NOMO-1 (cell line): ENCODE measurements at regions not wholly inside any gene's neighbourhood (a gene's known extent, or its start where the extent isn't known, plus 50 kb on each side); places are given as distances from the start of the nearest gene placed in this dataset.

Experiments used
- DNase-seq, 2 experiments: peaks; one replicate each; lab custom pipeline; 2025; ENCODE audit not compliant: unreplicated experiment in 2 of 2; lab: John Stamatoyannopoulos, UW

DNA sequence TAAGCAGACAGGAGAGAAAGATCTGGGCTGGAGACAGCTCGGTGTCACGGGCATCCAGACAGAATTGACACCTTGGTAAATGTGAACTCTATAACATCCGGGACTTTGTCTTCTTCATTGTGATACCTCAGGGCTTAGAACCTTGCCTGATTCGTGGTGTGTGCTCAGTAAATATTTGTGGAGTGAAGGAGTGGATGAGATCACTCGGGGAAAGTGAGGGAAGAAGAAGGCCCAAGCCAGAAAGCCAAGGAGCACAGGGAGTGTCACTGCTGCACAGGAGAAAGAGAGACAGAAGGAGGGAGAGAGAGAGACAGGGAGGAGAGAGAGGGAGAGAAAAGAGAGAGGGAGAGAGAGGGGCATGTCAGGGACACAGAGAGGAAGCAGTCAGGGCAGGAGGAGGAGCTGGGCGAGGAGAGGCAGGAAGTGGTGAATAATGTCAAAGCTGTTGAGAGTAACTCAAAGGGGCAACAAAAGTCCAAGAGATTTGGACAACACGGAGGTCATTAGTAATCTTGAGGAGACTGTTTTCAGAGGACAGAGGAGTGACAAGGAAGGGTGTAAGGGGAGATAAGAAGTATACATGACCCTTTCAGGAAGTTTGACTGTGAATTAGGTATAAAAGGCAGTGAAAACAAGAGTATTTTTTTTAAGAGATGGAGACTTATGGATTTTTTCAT, 141.6 kb upstream of the MAX start:
- peak in 1 of 2 experiments; percentile 6 for DNase-seq

GRCh38 chr14:65249471-65250161, 147.3 kb upstream of the MAX start:
- DNase-seq: no peak

DNA sequence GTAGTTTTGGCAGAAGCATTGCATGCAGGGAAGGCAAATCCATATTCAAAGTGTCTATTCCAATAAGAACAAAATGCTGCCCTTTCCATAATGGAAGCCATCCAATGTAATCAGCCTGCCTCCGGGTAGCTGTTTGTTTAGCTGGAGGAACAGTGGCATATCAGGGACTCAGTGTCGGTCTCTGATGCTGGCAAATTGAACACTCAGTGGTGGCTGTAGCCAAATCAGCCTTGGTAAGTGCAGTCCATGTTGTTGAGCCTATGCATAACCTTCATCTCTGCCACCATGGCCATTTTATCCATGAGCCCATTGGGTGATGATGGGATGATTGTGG, 147.8 kb upstream of the MAX start:
- no peak for DNase-seq

- DNase-seq: peak in 1 of 2 experiments; percentile 34
Observed at GRCh38 chr14:65251213-65251612, 148.9 kb upstream of the MAX start.

DNA sequence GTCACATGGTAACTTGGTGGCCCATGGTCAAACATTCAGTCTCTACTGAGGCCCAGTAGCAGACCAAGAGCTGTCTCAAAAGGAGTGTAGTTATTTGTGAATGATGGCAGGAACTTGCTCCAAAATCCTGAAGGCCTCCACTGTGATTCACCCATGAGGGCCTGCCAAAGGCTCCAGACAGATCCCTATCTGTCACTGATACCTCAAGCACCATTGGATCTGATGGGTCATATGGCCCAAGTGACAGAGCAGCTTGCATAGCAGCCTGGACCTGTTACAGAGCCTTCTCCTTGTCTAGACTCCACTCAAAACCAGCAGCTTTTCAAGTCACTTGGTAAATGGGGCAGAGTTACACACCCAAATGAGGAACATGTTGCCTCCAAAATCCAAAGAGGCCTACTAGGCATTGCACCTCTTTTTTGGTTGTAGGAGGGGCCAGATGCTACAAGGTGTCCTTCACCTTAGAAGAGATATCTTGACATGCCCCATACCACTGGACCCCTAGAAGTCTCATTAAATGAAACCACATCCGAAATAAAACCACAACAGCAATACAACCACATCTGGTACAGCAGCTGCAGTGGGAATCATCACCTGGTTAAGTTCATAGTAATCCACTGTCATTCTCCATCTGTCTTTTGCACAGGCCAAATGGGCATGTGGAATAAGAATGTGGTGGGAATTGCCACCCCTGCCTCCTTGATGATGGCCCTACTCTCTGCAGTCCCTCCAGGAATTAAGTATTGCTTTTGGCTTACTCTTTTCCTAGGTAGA, 150.4 kb upstream of the MAX start:
- DNase-seq: no peak

DNA sequence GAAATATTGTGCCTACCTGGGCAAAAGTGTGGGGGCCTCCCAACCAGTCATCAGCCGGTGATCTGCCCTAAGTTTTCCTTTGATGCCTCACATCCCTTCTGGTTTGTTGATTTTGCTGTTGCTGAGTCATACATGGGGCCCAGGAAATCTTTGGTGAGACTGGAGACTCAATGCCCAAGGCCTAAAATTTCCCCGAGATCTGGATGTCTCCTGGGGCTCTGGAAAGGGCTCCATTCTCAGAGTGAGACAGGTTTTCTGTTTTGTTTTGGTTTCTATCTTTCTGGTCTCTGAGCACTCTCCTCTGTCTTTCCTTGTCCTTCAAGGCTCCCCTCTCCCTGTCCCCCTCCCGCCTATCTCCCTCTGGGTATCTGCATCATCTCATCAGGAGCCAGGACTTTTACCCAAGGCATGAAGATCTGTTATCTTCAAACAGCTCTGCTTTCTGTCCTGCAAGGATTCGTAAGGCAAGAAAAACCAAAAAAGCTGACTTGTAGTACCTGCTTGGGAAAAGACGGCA, 152.8 kb upstream of the MAX start:
- no peak for DNase-seq

DNA sequence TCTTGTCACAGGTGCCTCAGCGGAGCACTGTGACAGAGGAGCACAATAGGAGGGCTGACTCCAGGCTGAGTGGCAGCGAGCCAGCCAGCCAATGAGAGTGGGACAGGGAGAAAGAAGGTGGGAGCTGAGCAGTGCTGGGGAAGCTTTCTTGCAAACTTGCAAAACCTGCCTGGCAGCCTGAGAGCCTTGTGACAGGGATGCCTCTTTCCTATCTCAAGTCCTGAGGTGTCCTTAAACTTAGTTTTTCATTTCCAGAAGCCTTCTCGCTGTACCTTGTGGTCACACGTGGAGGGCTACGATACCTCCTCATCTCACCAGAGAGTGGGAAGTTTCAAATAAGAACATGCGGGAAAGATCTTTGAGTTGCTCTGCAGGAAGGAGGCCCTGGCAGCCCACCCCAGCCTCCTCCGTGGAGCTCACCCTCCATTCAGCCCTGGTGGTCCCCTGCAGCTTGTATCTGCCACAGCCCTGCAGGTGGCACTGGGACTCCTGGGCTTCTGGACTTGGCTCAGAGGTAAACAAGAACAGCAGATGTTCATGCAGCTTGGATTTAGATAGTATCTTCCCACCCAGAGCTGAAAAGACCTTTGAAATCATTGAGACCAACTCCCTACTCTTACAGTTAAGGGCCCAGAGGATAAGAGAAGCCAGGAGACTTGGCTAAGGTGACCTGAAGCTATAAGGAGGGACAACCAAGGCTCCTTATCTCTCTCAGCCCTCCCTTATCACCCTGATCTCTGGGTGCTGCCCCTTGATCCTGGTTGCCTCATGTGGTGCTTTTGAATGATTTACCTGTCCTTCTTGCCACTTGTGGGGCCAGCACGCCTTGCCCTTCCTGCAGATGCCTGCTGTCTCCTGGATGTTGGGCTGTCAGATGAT, 153.5 kb upstream of the MAX start:
- DNase-seq: no peak

GRCh38 chr14:65256714-65257113, 154.4 kb upstream of the MAX start:
- DNase-seq: no peak

DNA sequence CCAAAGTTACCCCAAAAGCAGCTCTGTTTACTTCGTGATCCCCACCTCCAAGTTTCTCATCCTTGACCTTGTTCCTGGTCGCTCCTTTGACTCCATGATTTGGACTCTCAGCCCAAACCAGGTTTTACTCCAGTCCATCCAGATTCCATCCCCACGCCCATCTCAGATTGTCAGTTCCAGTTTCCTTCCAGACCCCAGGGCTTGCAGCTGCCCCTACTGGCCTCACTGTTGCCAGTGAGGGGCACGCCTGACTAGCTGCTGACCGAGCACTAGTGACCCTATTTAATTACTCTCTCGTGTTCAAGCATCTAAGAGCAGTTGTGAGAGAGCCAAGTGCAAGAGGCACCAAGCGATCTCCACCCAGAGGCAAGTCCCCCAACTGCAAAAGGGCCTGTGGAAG, 155.1 kb upstream of the FUT8 start:
- no peak for DNase-seq

DNA sequence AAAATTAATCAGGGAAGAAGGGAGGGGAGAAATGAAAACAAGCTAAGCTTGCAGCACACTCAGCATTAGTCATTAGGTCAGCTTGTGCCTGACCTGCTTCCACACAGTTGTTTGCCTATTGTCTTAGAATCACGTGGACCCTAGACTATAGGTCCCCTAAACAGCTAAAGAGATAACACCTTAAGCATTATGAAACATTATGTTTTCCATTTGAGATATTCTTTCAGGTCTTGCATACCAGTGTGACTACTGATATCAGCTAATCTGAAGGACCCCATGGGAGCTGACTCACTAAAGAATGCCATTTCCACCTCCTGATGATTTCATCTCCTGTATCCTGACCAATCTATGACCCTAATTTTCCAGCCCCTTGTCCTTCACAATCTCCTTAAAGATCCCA, 154.1 kb upstream of the FUT8 start:
- DNase-seq: no peak

GRCh38 chr14:65259000-65259399, 153.5 kb upstream of the FUT8 start:
- DNase-seq: no peak

DNA sequence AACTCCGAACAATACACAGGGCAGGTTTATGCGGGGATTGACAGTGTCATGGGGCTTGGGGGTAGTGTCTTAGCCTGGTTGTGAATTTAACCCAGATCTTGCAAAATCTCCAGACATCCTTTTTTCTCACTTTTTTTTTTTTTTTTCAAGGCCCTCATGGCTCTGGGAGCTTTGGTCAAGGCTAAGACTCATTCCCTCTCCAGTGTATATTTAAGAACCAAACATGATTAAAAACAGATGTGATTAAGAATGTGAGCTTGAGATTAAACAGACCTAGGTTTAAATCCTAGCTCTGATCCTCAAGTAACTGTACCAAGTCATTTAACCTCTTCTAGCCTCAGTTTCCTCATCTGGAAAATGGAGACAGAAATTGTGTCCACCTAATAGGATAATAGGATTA, 151.7 kb upstream of the FUT8 start:
- DNase-seq: no peak

- DNase-seq: no peak
Observed at GRCh38 chr14:65261425-65261920, 151.1 kb upstream of the FUT8 start.

- no peak for DNase-seq
Observed at GRCh38 chr14:65261946-65262345, 150.6 kb upstream of the FUT8 start.

DNA sequence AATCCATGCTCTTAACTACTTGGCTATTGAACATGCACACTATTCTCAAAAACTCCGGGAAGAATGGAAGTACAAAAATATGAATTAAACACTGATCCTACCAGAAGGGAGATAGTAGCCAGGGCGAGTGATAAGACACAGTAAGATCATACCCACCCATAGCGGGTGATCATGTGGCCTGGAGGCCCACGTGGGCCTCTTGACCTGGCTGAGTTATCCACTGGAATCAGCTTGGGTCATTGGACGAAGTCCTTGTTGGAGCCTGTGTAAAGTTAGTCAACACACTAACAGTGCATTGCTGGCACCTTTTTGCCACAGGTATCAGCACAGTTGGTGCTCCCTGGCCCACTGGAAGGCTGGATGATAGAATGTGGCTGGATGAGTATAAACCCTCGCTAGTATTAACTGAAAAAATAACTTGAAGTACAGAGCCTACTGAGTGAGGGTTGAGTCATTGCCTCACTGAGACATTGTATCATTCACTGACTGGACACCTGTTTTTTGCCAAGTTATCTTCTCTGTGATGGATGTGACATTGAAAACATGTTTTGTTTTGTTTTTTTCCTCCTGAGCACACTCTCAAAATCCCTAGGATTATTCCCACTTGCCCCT, 149.2 kb upstream of the FUT8 start:
- DNase-seq: no peak

GRCh38 chr14:65267856-65268255, 144.7 kb upstream of the FUT8 start:
- no peak for DNase-seq

GRCh38 chr14:65268594-65268993, 143.9 kb upstream of the FUT8 start:
- peak in 1 of 2 experiments; percentile 32 for DNase-seq

DNA sequence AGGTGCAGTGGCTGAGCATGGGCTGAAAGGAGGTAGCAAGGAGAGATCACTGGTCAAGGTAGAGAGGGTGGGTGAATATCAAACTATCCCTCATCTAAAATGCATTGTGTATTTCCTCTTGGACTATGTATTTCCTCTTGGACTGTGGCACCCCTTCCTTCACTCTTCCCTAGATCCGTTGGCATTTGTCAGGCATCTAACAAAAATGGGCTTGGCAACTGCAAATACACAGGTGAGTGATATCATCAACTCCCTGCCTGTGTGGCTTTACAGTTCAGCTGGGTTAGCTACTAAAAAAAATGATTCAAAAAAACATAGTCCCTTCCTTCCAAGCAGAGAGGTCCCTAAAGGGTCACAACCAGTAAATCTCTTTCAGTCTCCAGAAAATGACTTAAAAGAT, 142.8 kb upstream of the FUT8 start:
- no peak for DNase-seq

DNA sequence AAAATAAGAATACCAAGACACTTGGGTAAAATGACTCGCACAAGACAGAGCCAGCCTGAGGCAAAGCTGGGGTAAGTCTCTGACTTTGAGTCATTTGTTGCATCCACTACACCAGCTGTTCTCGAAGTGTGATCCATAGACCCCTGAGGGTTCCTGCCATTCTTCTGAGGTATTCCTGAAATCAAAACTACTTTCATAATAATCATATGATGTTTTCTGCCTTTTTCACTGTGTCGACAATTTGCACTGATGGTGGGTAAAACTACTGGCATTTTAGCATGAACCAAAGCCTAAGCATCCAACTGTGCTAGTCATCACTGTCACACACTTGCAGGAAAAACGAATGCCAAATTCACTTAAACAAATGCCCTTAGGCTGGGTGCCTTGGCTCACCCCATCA, 135.5 kb upstream of the FUT8 start:
- no peak for DNase-seq

DNA sequence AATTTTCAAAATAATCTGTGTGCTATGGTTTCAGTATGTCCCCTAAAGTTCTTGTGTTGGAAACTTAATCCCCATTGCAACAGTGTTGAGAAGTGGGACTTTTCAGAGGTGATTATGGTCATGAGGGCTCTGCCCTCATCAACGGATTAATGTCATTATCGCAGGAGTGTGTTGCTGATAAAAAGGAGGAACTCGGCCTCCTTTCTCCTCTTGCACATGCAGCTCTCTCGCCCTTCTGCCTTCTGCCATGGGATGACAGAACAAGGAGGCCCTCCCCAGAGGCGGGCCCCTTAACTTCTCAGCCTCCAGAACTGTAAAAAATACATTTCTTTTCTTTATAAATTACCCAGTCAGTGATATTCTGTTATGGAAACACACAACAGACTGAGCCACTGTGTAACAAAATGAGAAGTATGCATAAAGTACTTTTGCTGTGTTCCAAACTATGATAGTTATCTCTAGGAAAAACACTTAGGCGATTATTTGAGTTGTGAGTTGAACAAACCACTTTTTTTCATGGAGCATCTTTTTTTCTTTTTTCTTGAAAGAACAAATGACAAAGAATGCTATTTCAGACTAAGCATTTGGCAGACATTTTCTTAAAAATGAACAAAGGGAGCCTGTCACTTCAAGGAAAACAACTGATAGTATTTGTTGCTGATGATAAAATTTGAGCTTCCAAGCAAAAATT, 134.8 kb upstream of the FUT8 start:
- DNase-seq: no peak
